HCT116 (cell line): ENCODE measurements at regions not wholly inside any gene's neighbourhood (a gene's known extent, or its start where the extent isn't known, plus 50 kb on each side); places are given as distances from the start of the nearest gene placed in this dataset.

ENCODE experiments used
- ATAC-seq: fragments of 200-7000 bp; cut with Tn5 transposase; 2 replicates; pipeline ENCODE4 v1.9.1; 2020; ENCODE audit warnings: mild to moderate bottlenecking, moderate library complexity
- BruUV-seq: library from RNA; stranded (reverse); fragments of 400-500 nt; replicated peaks from 2 replicates; lab custom pipeline; 2021; lab: Mats Ljungman, UMichigan
- CTCF ChIA-PET: fragments of 300-600 bp; sonication (Branson Sonifier 250); formaldehyde crosslinking; loops from one replicate; lab custom pipeline; 2021; ENCODE audit warnings: antibody characterized with exemption; lab: Charles Lee
- POLR2A ChIA-PET: fragments of 300-600, 350-600 bp; sonication (Branson Sonifier 250); formaldehyde crosslinking; loops from one replicate; lab custom pipeline; 2021; ENCODE audit warnings: antibody characterized with exemption; lab: Charles Lee
- RAD21 ChIA-PET, 2 experiments: fragments of 300-600 bp; sonication (Branson Sonifier 250); formaldehyde crosslinking; loops; one replicate each; lab custom pipeline; 2023; ENCODE audit warnings: low total read pairs in 2 of 2; ENCODE audit not compliant: uncharacterized antibody in 2 of 2, unreplicated experiment in 2 of 2, low non-redundant PET in 1 of 2; lab: Charles Lee
- DNase-seq: peaks from one replicate; pipeline ENCODE4 v3.0.0-alpha.2; 2010; ENCODE audit warnings: low read depth, low spot score
- H2AFZ ChIP-seq: fragments of 200-600 bp; shearing (Covaris generic), sonication (generic); 2 replicates; pipeline ENCODE4 v1.6.1; 2017; ENCODE audit warnings: low read depth, mixed run types, mixed read lengths, antibody characterized with exemption, low read length; ENCODE audit not compliant: poor library complexity, severe bottlenecking
- H3K27ac ChIP-seq: 2 replicates; pipeline ENCODE4 v1.5.1; 2012; ENCODE audit warnings: low read depth, low read length
- H3K27me3 ChIP-seq: fragments of 200-600 bp; sonication (generic); 2 replicates; pipeline ENCODE4 v1.6.1; 2016; ENCODE audit warnings: mixed run types, low read length, mixed read lengths; ENCODE audit not compliant: insufficient read depth
- H3K36me3 ChIP-seq, 2 experiments: fragments of 200-500 bp in 1 of 2; fragments of 200-600 bp in 1 of 2; sonication (Bioruptor generic) in 1 of 2; sonication (generic) in 1 of 2; 2 replicates each; pipeline versions ENCODE4 v1.5.1 to v1.6.1; 2014 to 2016; ENCODE audit warnings: low read length in 2 of 2, inconsistent platforms in 1 of 2, mixed read lengths in 1 of 2, mixed run types in 1 of 2; ENCODE audit not compliant: insufficient read depth in 2 of 2, control insufficient read depth in 1 of 2
- H3K4me1 ChIP-seq, 2 experiments: fragments of 200-600 bp in 1 of 2; sonication (generic) in 1 of 2; 2 replicates each; pipeline versions ENCODE4 v1.5.1 to v1.6.1; 2012 to 2017; ENCODE audit warnings: low read length in 2 of 2, inconsistent platforms in 1 of 2, mild to moderate bottlenecking in 1 of 2, mixed read lengths in 1 of 2, mixed run types in 1 of 2, moderate library complexity in 1 of 2; ENCODE audit not compliant: insufficient read depth in 2 of 2, control insufficient read depth in 1 of 2
- H3K4me2 ChIP-seq: fragments of 200-600 bp; sonication (generic); 2 replicates; pipeline ENCODE4 v1.6.1; 2017; ENCODE audit warnings: mixed run types, low read length, mixed read lengths
- H3K4me3 ChIP-seq, 2 experiments: fragments of 200-600 bp in 1 of 2; sonication (generic) in 1 of 2; replicated peaks in 1 of 2; 2 replicates each; pipeline ENCODE4 v1.5.1; 2011 to 2016; ENCODE audit warnings: low read length in 2 of 2, control low read depth in 1 of 2, low read depth in 1 of 2, mild to moderate bottlenecking in 1 of 2, mixed read lengths in 1 of 2, mixed run types in 1 of 2
- H3K79me2 ChIP-seq: fragments of 200-600 bp; sonication (generic); 2 replicates; pipeline ENCODE4 v1.6.1; 2017; ENCODE audit warnings: mild to moderate bottlenecking, mixed run types, low read length, moderate library complexity, mixed read lengths; ENCODE audit not compliant: insufficient read depth
- H3K9ac ChIP-seq: fragments of 200-600 bp; sonication (generic); 2 replicates; pipeline ENCODE4 v1.6.1; 2016; ENCODE audit warnings: low read length, mixed read lengths
- H3K9me2 ChIP-seq: fragments of 200-600 bp; sonication (generic), shearing (Covaris generic); 2 replicates; pipeline ENCODE4 v1.6.1; 2017; ENCODE audit warnings: mixed run types, mild to moderate bottlenecking, moderate library complexity; ENCODE audit not compliant: insufficient read depth
- H3K9me3 ChIP-seq, 2 experiments: fragments of 200-500 bp in 1 of 2; fragments of 200-600 bp in 1 of 2; sonication (Bioruptor generic) in 1 of 2; sonication (generic) in 1 of 2; 2 replicates each; pipeline ENCODE4 v1.6.1; 2014 to 2017; ENCODE audit warnings: low read length in 2 of 2, mixed read lengths in 2 of 2, inconsistent platforms in 1 of 2, low read depth in 1 of 2, mild to moderate bottlenecking in 1 of 2, mixed run types in 1 of 2, moderate library complexity in 1 of 2; ENCODE audit not compliant: control insufficient read depth in 1 of 2, insufficient read depth in 1 of 2
- H4K20me1 ChIP-seq: fragments of 200-600 bp; sonication (generic), shearing (Covaris generic); 2 replicates; pipeline ENCODE4 v1.6.1; 2017; ENCODE audit warnings: mixed run types, mild to moderate bottlenecking, moderate library complexity; ENCODE audit not compliant: insufficient read depth
- CEBPB ChIP-seq: IDR thresholded peaks from 2 replicates; pipeline ENCODE4 v1.6.1; 2012; ENCODE audit warnings: low read depth
- EGR1 ChIP-seq: IDR thresholded peaks from 2 replicates; pipeline ENCODE4 v1.6.1; 2012; ENCODE audit warnings: low read depth
- ELF1 ChIP-seq: IDR thresholded peaks from 2 replicates; pipeline ENCODE4 v1.6.1; 2012; ENCODE audit warnings: low read depth, borderline replicate concordance
- JUND ChIP-seq: IDR thresholded peaks from 2 replicates; pipeline ENCODE4 v1.6.1; 2012
- MAX ChIP-seq: IDR thresholded peaks from 2 replicates; pipeline ENCODE4 v1.6.1; 2012
- POLR2AphosphoS5 ChIP-seq: IDR thresholded peaks from 2 replicates; pipeline ENCODE4 v1.6.1; 2011; ENCODE audit warnings: mild to moderate bottlenecking, low read depth, low read length, moderate library complexity
- SP1 ChIP-seq: IDR thresholded peaks from 2 replicates; pipeline ENCODE4 v1.6.1; 2012; ENCODE audit warnings: low read depth
- SRF ChIP-seq: IDR thresholded peaks from 2 replicates; pipeline ENCODE4 v1.6.1; 2012; ENCODE audit warnings: low read depth
- TCF7L2 ChIP-seq: IDR thresholded peaks from 2 replicates; pipeline ENCODE4 v1.7.0; 2011; ENCODE audit warnings: borderline replicate concordance, inconsistent platforms; ENCODE audit not compliant: insufficient read depth, insufficient read length; ENCODE audit errors: extremely low read depth
- ZBTB33 ChIP-seq: IDR thresholded peaks from 2 replicates; pipeline ENCODE4 v1.6.1; 2011; ENCODE audit warnings: mild to moderate bottlenecking, low read length, moderate library complexity; ENCODE audit not compliant: insufficient replicate concordance; ENCODE audit errors: extremely low read depth
- ZNF274 ChIP-seq: fragments of 200-500 bp; sonication (Bioruptor generic); IDR thresholded peaks from 2 replicates; pipeline ENCODE4 v1.6.1; 2014; ENCODE audit warnings: mild to moderate bottlenecking, low read depth, low read length, inconsistent platforms
- intact Hi-C: fragments of 100-400 bp; cut with micrococcal nuclease; formaldehyde crosslinking; loops from 2 replicates; pipeline ENCODE4 v1.10.0; 2022
- TF ChIP-seq, protein P1 (sequence below): IDR thresholded peaks from 2 replicates; pipeline ENCODE4 v1.6.1; 2012
- TF ChIP-seq, protein P2 (sequence below): IDR thresholded peaks from 2 replicates; pipeline ENCODE4 v1.6.1; 2012; ENCODE audit warnings: low read depth

DNA sequence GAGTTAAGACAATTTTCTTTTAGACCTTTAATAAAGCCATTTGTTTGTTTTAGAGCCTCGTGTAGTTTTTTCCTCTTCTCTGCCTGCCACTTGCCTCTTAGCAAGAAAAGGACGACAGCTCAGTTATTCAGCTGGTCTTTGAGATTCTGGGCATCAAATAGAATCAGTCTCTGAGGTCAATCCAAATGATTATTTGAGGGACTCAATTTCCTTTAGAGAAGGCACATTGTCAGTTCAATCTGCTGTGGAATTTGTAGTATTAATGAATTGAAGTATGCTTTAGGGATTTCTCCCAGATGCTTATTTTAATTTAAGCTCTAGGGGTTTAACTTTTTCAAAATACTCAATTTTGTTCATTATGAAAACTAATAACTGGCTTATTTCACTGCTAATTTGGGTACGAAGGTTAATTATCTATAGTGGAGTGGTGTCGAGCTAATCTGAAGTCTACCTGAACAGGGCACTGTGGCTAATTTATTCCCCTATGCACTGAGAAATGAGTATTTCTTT is 841.2 kb upstream of the AUTS2 start:
- POLR2A ChIA-PET: no interaction called here
- no peak overlapping the region for H3K4me3 ChIP-seq
- H3K4me2 ChIP-seq: no peak overlapping the region
- H3K27ac ChIP-seq: no peak overlapping the region
- H3K27me3 ChIP-seq: no peaks in the 10 kb centered on the region
- BruUV-seq: no TSS peak
- no peak overlapping the region for H2AFZ ChIP-seq
- no peaks in the 10 kb centered on the region for H3K79me2 ChIP-seq
- no peaks in the 10 kb centered on the region for H4K20me1 ChIP-seq
- intact Hi-C loops: no loop called here
- TF ChIP-seq SRF: no peak
- TF ChIP-seq SP1: no peak
- no peak for TF ChIP-seq CEBPB
- TF ChIP-seq, protein P1, sequence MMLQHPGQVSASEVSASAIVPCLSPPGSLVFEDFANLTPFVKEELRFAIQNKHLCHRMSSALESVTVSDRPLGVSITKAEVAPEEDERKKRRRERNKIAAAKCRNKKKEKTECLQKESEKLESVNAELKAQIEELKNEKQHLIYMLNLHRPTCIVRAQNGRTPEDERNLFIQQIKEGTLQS: no peak
- no peak for TF ChIP-seq EGR1
- TF ChIP-seq, protein P2, sequence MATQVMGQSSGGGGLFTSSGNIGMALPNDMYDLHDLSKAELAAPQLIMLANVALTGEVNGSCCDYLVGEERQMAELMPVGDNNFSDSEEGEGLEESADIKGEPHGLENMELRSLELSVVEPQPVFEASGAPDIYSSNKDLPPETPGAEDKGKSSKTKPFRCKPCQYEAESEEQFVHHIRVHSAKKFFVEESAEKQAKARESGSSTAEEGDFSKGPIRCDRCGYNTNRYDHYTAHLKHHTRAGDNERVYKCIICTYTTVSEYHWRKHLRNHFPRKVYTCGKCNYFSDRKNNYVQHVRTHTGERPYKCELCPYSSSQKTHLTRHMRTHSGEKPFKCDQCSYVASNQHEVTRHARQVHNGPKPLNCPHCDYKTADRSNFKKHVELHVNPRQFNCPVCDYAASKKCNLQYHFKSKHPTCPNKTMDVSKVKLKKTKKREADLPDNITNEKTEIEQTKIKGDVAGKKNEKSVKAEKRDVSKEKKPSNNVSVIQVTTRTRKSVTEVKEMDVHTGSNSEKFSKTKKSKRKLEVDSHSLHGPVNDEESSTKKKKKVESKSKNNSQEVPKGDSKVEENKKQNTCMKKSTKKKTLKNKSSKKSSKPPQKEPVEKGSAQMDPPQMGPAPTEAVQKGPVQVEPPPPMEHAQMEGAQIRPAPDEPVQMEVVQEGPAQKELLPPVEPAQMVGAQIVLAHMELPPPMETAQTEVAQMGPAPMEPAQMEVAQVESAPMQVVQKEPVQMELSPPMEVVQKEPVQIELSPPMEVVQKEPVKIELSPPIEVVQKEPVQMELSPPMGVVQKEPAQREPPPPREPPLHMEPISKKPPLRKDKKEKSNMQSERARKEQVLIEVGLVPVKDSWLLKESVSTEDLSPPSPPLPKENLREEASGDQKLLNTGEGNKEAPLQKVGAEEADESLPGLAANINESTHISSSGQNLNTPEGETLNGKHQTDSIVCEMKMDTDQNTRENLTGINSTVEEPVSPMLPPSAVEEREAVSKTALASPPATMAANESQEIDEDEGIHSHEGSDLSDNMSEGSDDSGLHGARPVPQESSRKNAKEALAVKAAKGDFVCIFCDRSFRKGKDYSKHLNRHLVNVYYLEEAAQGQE: no peak
- TF ChIP-seq ELF1: no peak
- TF ChIP-seq ZBTB33: no peak
- no peak for TF ChIP-seq ZNF274
- no peak for TF ChIP-seq TCF7L2
- no peak for TF ChIP-seq MAX
- no peak for TF ChIP-seq POLR2AphosphoS5
- TF ChIP-seq JUND: no peak
- TF ChIP-seq, all 23 proteins: peak for 0
- ATAC-seq (no peak), DNase-seq (no peak)
- H3K36me3 ChIP-seq: no peaks in the 10 kb centered on the region
- H3K4me1 ChIP-seq: no peaks in the 10 kb centered on the region
- H3K9me3 ChIP-seq: peaks cover 3 to 24% of the 10 kb centered on the region in 2 experiments; a peak in 2 of 4 replicates
- ChIA-PET CTCF (no interaction called here), RAD21 (no interaction called here)
- no peak overlapping the region for H3K9ac ChIP-seq
- no peaks in the 10 kb centered on the region for H3K9me2 ChIP-seq
